Left renal pelvis (tissue), 4 donors: ENCODE measurements at regions not wholly inside any gene's neighbourhood (a gene's known extent, or its start where the extent isn't known, plus 50 kb on each side); places are given as distances from the start of the nearest gene placed in this dataset.

Experiments
- DNase-seq, 4 donors: peaks; one replicate each; pipeline ENCODE4 v3.0.0-alpha.2; 2013; ENCODE audit warnings: low read depth in 4 of 4, low spot score in 3 of 4

GRCh38 chr10:90378524-90379076 is 479.2 kb downstream of the HTR7 start:
- DNase-seq: no peak

- DNase-seq: no peak
Measured at GRCh38 chr10:90381468-90381867, 476.4 kb downstream of the HTR7 start.

- no peak for DNase-seq
Measured at GRCh38 chr10:90389876-90390275, 468.0 kb downstream of the HTR7 start.

- no peak for DNase-seq
Measured at GRCh38 chr10:90394311-90394710, 463.5 kb downstream of the HTR7 start.

- no peak for DNase-seq
Measured at GRCh38 chr10:90396721-90397120, 461.1 kb downstream of the HTR7 start.

- no peak for DNase-seq
Measured at GRCh38 chr10:90398566-90398965, 459.3 kb downstream of the HTR7 start.

- DNase-seq: no peak
Measured at GRCh38 chr10:90399782-90400181, 458.1 kb downstream of the HTR7 start.

- DNase-seq: peak in 2 of 4 donors; percentile 3 to 10
Measured at GRCh38 chr10:90403211-90404000, 454.4 kb downstream of the HTR7 start.

- DNase-seq: no peak
Measured at GRCh38 chr10:90407131-90407530, 450.7 kb downstream of the HTR7 start.

GRCh38 chr10:90407851-90408250 is 450.0 kb downstream of the HTR7 start:
- DNase-seq: no peak

GRCh38 chr10:90412582-90412981 is 445.3 kb downstream of the HTR7 start:
- no peak for DNase-seq

- no peak for DNase-seq
Measured at GRCh38 chr10:90413196-90413595, 444.6 kb downstream of the HTR7 start.

GRCh38 chr10:90414926-90415325 is 442.9 kb downstream of the HTR7 start:
- no peak for DNase-seq

- DNase-seq: no peak
Measured at GRCh38 chr10:90417029-90417428, 440.8 kb downstream of the HTR7 start.

GRCh38 chr10:90417476-90418210 is 440.2 kb downstream of the HTR7 start:
- DNase-seq: no peak

- DNase-seq: no peak
Measured at GRCh38 chr10:90418869-90419652, 438.8 kb downstream of the HTR7 start.

- no peak for DNase-seq
Measured at GRCh38 chr10:90420637-90421318, 437.1 kb downstream of the HTR7 start.

- no peak for DNase-seq
Measured at GRCh38 chr10:90421874-90422273, 436.0 kb downstream of the HTR7 start.

GRCh38 chr10:90424730-90425129 is 433.1 kb downstream of the HTR7 start:
- no peak for DNase-seq

GRCh38 chr10:90430186-90430585 is 427.7 kb downstream of the HTR7 start:
- no peak for DNase-seq
